GM23248 (cell line): ENCODE measurements at regions not wholly inside any gene's neighbourhood (a gene's known extent, or its start where the extent isn't known, plus 50 kb on each side); places are given as distances from the start of the nearest gene placed in this dataset.

ENCODE experiments used
- DNase-seq: peaks from one replicate; pipeline ENCODE4 v3.0.0-alpha.2; 2015
- H2AFZ ChIP-seq: fragments of 200-600 bp; sonication (generic); 2 replicates; pipeline ENCODE4 v1.6.1; 2016; ENCODE audit warnings: antibody characterized with exemption
- H3F3A ChIP-seq: fragments of 200-600 bp; sonication (generic); 2 replicates; pipeline ENCODE4 v1.6.1; 2016; ENCODE audit warnings: mild to moderate bottlenecking, antibody characterized with exemption, mixed run types; ENCODE audit not compliant: insufficient read depth
- H3K27ac ChIP-seq: fragments of 200-600 bp; sonication (generic); 2 replicates; pipeline ENCODE4 v1.5.1; 2016; ENCODE audit warnings: mild to moderate bottlenecking
- H3K27me3 ChIP-seq: fragments of 200-600 bp; sonication (generic); replicated peaks from 2 replicates; pipeline ENCODE4 v1.6.1; 2016; ENCODE audit warnings: mild to moderate bottlenecking; ENCODE audit not compliant: insufficient read depth
- H3K36me3 ChIP-seq: fragments of 200-600 bp; sonication (generic); 2 replicates; pipeline ENCODE4 v1.6.1; 2016; ENCODE audit warnings: low read depth, mild to moderate bottlenecking
- H3K4me1 ChIP-seq: fragments of 200-600 bp; sonication (generic); 2 replicates; pipeline ENCODE4 v1.6.1; 2016; ENCODE audit warnings: mild to moderate bottlenecking; ENCODE audit not compliant: insufficient read depth
- H3K4me2 ChIP-seq: fragments of 200-600 bp; sonication (generic); one replicate; pipeline ENCODE4 v1.6.1; 2016; ENCODE audit warnings: mild to moderate bottlenecking; ENCODE audit not compliant: unreplicated experiment
- H3K4me3 ChIP-seq: fragments of 200-600 bp; sonication (generic); 2 replicates; pipeline ENCODE4 v1.5.1; 2016; ENCODE audit warnings: mild to moderate bottlenecking
- H3K79me2 ChIP-seq: fragments of 200-600 bp; sonication (generic); 2 replicates; pipeline ENCODE4 v1.6.1; 2016; ENCODE audit warnings: mild to moderate bottlenecking; ENCODE audit not compliant: insufficient read depth
- H3K9ac ChIP-seq: fragments of 200-600 bp; sonication (generic); 2 replicates; pipeline ENCODE4 v1.6.1; 2016; ENCODE audit warnings: mild to moderate bottlenecking
- H3K9me2 ChIP-seq: fragments of 200-600 bp; sonication (generic); 2 replicates; pipeline ENCODE4 v1.6.1; 2016; ENCODE audit warnings: mixed run types, mild to moderate bottlenecking, moderate library complexity; ENCODE audit not compliant: insufficient read depth
- H3K9me3 ChIP-seq: fragments of 200-600 bp; sonication (generic); one replicate; pipeline ENCODE4 v1.6.1; 2017; ENCODE audit warnings: low read depth
- H4K20me1 ChIP-seq: fragments of 200-600 bp; sonication (generic); 2 replicates; pipeline ENCODE4 v1.6.0; 2016; ENCODE audit not compliant: insufficient read depth
- EZH2 ChIP-seq: fragments of 200-600 bp; sonication (generic); IDR thresholded peaks from 2 replicates; pipeline ENCODE4 v1.6.1; 2018; ENCODE audit warnings: antibody characterized with exemption, mild to moderate bottlenecking; ENCODE audit not compliant: insufficient read depth, poor library complexity, severe bottlenecking
- EZH2phosphoT487 ChIP-seq: fragments of 200-600 bp; sonication (generic); IDR thresholded peaks from 2 replicates; pipeline ENCODE4 v1.6.1; 2018; ENCODE audit warnings: antibody characterized with exemption, moderate library complexity, mild to moderate bottlenecking, low read depth; ENCODE audit not compliant: insufficient read depth
- WGBS, 2 experiments: methylation state at CpG; one replicate each; pipeline ENCODE4 v1.1.6; 2015 to 2017; ENCODE audit warnings: low lambda C conversion rate in 2 of 2, low coverage in 1 of 2; ENCODE audit errors: missing lambda C conversion rate in 2 of 2; 5-methylcytosine and 5-hydroxymethylcytosine counted together
- in situ Hi-C: fragments of 300-500 bp; cut with MboI; formaldehyde crosslinking; loops from 2 replicates; pipeline ENCODE4 v1.15.0; 2020

GRCh38 chr1:59004755-59005154 is 220.9 kb upstream of the JUN start:
- H2AFZ ChIP-seq: no peak overlapping the region
- no peaks in the 10 kb centered on the region for H3K79me2 ChIP-seq
- no peaks in the 10 kb centered on the region for H3K9me3 ChIP-seq
- no peak overlapping the region for H3K4me3 ChIP-seq
- no peak overlapping the region for H3K9ac ChIP-seq
- DNase-seq: no peak
- peaks cover 19% of the 10 kb centered on the region for H3K4me1 ChIP-seq
- in situ Hi-C loops: no loop called here
- no peaks in the 10 kb centered on the region for H4K20me1 ChIP-seq
- no peak overlapping the region for H3K4me2 ChIP-seq
- H3K27me3 ChIP-seq: no peaks in the 10 kb centered on the region
- TF ChIP-seq EZH2: no peak
- TF ChIP-seq EZH2phosphoT487: no peak
- H3K27ac ChIP-seq: no peak overlapping the region
- no peaks in the 10 kb centered on the region for H3K36me3 ChIP-seq
- H3K9me2 ChIP-seq: no peaks in the 10 kb centered on the region
- WGBS, 2 experiments: 75 to 79% methylated on average over 2 of the region's 2 CpGs
- 0 out of 2 replicates have a peak, but pooled peaks cover 5% of the 10 kb centered on the region for H3F3A ChIP-seq

- Histone ChIP-seq H3K4me1 (peaks cover 19% of the 10 kb centered on the region), H3K4me2 (no peak overlapping the region), H3K9me3 (no peaks in the 10 kb centered on the region), H3F3A (0 out of 2 replicates have a peak, but pooled peaks cover 5% of the 10 kb centered on the region), H3K9me2 (no peaks in the 10 kb centered on the region), H3K27ac (no peak overlapping the region), H3K79me2 (no peaks in the 10 kb centered on the region), H3K27me3 (no peaks in the 10 kb centered on the region), H3K4me3 (no peak overlapping the region), H3K9ac (no peak overlapping the region), H3K36me3 (no peaks in the 10 kb centered on the region), H4K20me1 (no peaks in the 10 kb centered on the region), H2AFZ (no peak overlapping the region)
- in situ Hi-C loops: no loop called here
- no peak for DNase-seq
- WGBS, 2 experiments: 54 to 55% methylated on average over 1 of the region's 1 CpG
- TF ChIP-seq EZH2: no peak
- TF ChIP-seq EZH2phosphoT487: no peak
These were observed 221.8 kb upstream of the JUN start for GRCh38 chr1:59005491-59006288.

- 86 to 90% methylated on average over 3 of the region's 3 CpGs for WGBS, 2 experiments
- Histone ChIP-seq H3K4me1 (peaks cover 19% of the 10 kb centered on the region), H3K27me3 (no peaks in the 10 kb centered on the region), H3K27ac (no peak overlapping the region), H3K9ac (no peak overlapping the region), H4K20me1 (no peaks in the 10 kb centered on the region), H3K4me3 (no peak overlapping the region), H3F3A (0 out of 2 replicates have a peak, but pooled peaks cover 5% of the 10 kb centered on the region), H3K79me2 (no peaks in the 10 kb centered on the region), H3K9me3 (no peaks in the 10 kb centered on the region), H3K36me3 (no peaks in the 10 kb centered on the region), H3K4me2 (no peak overlapping the region), H3K9me2 (no peaks in the 10 kb centered on the region), H2AFZ (no peak overlapping the region)
- TF ChIP-seq EZH2 (no peak), EZH2phosphoT487 (no peak)
- DNase-seq: no peak
- in situ Hi-C loops: no loop called here
These were observed 222.4 kb upstream of the JUN start for GRCh38 chr1:59006289-59006658.

GRCh38 chr1:59006932-59007331 is 223.1 kb upstream of the JUN start:
- no peak overlapping the region for H3K27ac ChIP-seq

More at GRCh38 chr1:59006932-59007331, 223.1 kb upstream of the JUN start:
- Histone ChIP-seq H3K4me3 (no peak overlapping the region), H4K20me1 (no peaks in the 10 kb centered on the region), H2AFZ (no peak overlapping the region), H3F3A (0 out of 2 replicates have a peak, but pooled peaks cover 5% of the 10 kb centered on the region), H3K79me2 (no peaks in the 10 kb centered on the region), H3K9me3 (no peaks in the 10 kb centered on the region), H3K9ac (no peak overlapping the region), H3K9me2 (no peaks in the 10 kb centered on the region), H3K4me1 (peaks cover 19% of the 10 kb centered on the region), H3K36me3 (no peaks in the 10 kb centered on the region), H3K4me2 (no peak overlapping the region), H3K27me3 (no peaks in the 10 kb centered on the region)
- no peak for DNase-seq
- in situ Hi-C loops: no loop called here
- TF ChIP-seq EZH2 (no peak), EZH2phosphoT487 (no peak)
- 63 to 76% methylated on average over 6 of the region's 6 CpGs for WGBS, 2 experiments
